Glomerular visceral epithelial cell (primary cell): ENCODE measurements at regions not wholly inside any gene's neighbourhood (a gene's known extent, or its start where the extent isn't known, plus 50 kb on each side); places are given as distances from the start of the nearest gene placed in this dataset.
"Not testable (repeated sequence)": the region's sequence is repeated elsewhere in the genome, so short reads cannot be mapped to it uniquely, and the experiment has no call there.

Experiments used
- DNase-seq: peaks from one replicate; pipeline ENCODE4 v3.0.0-alpha.2; 2016; ENCODE audit errors: extremely low spot score

DNA sequence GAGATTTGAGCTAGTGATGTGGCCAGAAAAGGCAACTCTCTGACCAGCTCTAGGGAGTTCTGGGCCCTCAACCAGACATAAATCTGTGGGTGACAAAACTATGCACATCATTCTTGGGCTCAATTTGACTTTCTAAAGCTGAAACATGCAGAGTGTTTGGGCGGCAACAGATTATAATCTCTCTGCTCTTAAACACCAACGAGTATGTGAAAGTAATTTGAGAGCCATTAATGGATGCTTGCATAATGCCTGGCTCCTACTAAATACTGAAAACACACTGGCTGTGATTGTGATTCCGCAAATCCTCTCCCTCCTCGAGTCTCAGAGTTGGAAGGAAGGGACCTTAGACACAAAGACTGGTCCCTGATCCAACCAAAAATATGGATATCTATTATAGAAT, 186.7 kb downstream of the UACA start:
- DNase-seq = no peak

DNA sequence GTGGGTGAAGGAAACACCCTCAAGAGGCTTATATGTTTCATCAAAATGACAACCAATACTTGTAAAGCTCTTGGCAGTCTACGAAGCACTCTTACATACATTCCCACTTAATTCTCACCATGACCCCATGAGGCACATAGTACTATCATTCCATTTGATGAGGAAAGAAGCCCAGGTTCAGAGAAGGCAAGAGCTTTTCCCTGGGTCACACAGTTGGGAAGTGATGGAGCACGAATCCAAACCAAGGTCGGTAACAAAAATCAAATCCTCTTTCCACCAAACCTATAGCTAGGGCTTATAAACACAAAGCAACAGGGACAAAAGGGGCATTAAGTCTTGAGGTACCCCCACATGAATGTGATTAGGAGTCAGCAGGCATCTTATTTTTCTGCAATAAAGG, 187.1 kb downstream of the UACA start:
- DNase-seq = no peak

DNA sequence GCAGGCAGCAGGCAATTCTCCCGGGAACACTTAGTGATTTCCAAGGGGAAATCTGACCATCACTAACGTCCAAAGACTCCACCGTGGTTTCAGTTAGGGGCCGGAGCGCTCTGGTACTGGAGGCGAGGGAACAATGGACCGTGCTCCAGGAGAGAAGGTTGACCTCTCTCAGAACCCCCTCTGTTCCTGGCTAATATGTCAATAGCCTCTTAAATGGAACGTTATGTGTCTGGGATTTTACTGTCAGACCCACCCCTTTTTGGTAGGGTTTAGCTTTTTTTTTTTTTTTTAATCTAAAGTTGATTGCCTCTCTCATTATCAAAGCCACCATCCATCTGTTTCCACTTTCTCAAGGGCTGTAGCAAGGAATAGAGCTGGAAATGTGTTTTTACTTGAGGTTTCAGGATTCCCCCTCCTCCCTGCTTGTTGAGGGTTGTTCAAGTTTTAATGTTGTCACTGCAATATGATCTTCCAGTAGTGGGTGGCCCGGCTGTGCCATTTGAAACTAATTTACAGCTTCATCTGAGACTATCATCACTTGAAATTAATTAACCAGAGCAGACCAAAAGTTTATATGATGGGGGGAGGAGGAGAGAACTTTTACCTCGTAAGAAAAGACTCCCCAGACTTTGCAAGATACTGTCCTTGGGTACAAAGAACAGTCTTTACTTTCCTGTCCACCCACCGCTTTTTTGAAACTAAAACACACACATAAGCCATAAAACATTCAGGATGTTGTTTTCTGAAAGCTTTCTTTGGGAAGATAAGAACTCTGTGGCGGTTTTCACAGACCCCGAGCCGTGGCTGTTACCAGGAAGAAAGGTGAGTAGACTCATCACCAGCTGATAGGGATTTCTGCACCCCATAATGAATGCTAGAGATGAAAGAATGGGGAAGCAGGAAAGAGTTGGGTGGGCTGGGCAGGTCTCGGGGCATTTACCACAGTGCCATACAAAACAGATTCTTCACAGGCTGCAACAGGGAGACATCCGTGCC, 187.8 kb downstream of the UACA start:
- no peak for DNase-seq

DNA sequence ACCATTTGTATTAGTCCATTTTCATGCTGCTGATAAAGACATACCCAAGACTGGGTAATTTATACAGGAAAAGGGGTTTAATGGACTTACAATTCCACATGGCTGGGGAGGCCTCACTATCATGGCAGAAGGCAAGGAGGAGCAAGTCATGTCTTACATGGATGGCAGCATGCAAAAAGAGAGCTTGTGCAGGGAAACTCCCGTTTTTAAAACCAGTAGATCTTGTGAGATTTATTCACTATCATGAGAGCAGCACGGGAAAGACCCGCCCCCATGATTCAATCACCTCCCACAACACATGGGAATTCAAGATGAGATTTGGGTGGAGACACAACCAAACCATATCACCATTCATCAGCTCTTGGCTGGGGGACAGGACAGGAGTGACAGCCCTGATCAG, 189.0 kb downstream of the UACA start:
- not testable (repeated sequence) for DNase-seq

GRCh38 chr15:70573121-70573850, 190.1 kb downstream of the UACA start:
- no peak for DNase-seq

- DNase-seq = no peak
Measured at GRCh38 chr15:70569714-70570231, 193.6 kb downstream of the UACA start.

DNA sequence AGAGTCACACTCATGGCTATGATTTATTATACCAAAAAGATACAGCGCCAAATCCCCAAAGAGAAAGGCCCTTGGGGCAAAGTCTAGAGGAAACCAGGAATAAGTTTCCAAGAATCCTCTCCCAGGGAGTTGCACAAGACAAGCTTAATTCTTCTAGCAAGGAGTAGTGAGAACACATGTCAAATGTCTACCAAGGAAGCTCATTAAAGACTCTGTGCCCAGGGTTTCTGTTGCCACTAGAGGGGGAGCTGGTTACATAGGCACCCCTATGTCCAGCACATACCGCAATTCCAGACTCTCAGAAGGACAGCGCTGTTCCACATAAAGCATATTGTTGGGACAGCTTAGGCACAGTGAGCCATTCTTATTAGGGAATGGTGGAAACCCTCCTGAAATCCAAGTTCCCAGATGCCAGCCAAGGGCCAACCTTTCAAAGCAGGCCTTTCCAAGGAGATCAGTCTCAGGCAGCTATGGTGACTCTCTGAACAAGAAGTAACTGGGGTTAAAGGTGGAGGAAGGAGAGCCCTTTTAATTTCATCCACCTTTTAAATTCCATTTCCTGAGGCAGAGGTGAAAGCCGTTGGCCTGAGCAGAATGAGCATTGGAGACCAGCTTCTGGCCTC, 194.2 kb downstream of the UACA start:
- peak; percentile 60 for DNase-seq

DNA sequence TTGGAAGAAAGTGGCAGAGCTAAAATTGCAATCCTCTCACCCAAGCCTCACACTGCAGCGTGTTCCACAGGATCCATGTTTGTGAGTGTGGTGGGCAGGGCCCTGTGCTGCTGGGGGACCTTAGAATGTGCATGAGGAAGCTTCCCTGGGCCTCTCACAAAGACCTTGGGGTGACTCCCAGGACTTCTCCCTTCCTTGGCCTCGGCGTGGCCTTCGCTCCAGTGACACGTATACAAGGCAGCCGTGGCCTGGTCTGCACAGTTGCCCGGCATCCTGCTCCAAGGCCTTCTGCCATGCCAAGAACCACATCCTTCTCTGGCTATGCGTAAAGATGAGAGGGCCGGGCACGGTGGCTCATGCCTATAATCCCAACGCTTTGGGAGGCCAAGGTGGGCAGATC, 196.4 kb downstream of the UACA start:
- DNase-seq = no peak

GRCh38 chr15:70566047-70566835, 197.1 kb downstream of the UACA start:
- no peak for DNase-seq

DNA sequence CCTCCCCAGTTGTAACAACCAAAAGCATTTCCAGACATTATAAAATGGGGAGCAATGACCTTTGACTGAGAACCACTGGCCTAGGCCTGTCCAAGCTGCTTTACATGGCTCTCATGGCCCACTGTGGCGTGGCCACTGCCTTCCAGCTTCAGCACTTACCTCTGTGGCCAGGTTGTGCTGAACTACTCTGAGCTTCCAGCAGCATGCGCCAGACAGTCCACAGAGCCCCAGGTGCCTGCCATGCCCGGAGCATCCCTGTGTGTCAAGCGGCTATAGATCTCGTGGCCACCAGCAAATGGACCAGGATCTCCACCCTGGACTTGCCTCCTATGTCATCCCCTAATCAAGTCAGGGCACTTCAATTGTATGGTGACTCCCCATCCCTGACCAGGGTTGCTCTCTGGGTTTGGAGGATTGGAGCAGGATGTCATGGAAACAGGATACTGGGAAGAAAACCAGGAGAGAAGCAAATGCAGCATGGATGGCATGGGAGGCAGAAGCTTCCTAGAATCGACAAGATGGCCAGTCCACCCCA, 199.7 kb downstream of the UACA start:
- DNase-seq = no peak

GRCh38 chr15:70562906-70563305, 200.5 kb downstream of the UACA start:
- no peak for DNase-seq

DNA sequence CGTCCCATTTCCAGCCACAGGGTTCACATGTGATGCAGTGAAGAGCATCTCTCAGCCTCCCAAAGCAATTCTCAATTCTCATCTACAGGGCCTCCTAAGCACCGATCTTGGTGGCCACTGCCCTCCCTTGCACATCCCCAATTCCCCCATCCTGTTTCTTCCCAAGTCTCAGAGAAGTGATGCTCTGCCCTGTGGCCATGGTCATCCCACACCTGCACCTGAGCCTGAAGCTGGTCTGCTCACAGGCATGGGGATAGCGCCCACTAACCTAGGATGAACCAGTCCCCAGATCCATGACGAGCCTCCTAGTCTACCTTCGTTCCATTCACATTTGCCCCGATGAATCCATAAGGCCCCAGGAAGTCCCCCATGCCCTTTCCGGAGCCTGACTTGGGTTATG, 201.5 kb downstream of the UACA start:
- DNase-seq = no peak

DNA sequence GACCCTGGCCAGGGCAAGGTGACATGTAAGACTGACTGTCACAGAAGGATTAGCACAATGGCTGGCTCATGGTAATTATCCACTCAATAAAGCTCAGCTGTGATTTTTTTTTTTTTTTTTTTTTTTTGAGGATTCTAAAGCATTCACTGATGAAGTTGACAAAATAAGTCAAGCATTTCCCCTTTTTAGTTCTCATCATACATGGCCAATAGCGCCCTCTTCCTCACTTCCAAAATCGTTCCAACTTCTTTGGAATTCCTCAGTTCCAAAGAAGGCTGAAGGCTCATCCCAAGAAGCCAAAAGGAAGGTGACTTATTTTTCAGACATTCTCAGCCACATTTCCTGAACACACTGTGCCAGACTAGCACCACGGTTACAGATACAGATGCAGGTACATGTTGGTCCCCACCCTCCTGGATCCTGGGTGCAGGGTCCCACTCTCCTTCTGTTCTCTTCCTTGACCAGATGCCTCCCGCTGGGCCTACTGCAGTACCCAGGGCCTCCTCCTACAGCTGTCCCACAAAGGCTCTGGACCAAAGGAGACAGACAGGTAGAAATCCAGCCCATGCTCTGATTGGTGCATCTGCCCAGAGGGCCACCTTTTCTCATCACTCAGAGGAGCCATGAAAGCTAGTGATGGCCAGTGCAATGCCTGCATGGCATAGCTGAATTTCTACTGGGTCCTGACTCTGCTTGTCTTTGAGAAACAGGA, 202.6 kb downstream of the UACA start:
- DNase-seq = no peak

DNA sequence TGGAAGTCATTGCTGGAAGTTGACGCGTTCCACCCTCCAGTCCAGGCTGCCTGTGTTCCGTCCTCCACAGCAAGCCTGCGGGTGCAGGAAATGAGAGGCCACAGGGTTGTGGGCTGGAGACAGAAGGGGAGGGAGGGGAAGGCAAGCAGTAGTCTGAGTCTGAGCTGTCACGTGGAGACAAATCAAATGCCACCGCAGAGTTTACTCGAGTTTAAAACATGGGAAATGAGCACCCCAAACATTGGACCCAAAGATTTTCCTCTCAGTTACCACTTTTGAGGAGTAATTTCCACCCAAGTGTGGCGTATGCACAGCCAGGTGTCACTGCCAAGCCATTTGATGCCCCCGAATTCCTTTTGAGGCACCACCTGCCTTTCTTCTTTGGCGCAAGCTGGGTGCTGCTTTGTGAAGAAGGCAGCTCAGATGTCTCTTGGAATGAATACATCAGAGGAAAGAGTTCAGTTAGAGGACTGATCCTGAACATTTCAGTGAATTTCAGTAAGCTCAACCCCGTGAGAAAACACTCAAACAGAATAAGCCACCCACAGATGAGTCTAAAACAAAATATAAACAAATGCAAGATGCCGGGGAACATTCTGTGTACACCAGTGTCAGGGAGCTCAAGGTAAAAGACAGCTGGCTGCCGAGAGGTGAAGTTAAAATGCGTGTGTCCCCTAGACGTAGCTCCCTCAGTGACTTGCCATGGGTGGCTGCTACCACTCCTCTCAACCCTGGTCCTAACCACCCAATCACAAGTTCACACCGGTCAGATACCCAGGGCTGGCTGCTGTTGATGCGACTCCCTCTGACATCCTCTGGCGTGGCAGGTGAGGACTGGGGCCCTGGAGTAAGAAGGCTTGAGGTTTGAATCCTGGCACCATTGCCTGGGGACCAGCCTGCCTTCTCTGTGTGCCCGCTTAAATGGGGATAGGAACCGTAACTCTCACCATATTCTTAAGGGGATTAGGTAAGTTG, 203.8 kb downstream of the UACA start:
- peak; percentile 42 for DNase-seq

DNA sequence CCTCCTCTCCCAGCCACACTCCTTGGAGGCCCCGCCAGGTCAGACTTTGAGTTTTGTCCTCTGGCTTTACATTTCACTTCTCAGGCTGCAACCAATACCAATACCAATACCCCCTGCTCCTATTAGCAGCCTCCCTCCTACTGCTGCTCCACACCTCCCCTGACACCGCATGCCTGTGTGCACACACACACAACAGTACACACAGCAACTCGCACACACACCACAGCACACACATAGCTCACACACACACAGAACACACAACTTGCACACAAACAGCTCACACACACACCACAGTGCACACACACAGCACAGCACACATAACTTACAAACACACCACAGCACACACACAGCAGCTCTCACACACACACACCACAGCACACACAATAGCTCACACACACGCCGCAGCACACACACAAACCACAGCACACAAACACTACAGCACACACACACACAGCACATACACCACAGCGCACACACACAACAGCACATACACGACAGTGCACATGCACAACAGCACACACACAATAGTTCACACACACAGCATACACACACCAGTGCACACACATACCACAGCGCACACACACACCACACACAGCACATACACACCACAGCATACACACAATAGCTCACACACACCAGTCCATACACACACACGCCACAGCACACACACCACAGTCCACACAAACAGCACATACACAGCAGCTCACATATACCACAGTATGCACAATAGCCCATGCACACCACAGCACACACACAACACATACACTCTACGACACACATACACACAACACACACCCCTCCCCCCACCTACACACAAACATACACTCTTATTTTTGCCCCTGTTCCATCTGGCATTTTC, 204.7 kb downstream of the UACA start:
- no peak for DNase-seq

GRCh38 chr15:70557521-70558258, 205.7 kb downstream of the UACA start:
- no peak for DNase-seq

DNA sequence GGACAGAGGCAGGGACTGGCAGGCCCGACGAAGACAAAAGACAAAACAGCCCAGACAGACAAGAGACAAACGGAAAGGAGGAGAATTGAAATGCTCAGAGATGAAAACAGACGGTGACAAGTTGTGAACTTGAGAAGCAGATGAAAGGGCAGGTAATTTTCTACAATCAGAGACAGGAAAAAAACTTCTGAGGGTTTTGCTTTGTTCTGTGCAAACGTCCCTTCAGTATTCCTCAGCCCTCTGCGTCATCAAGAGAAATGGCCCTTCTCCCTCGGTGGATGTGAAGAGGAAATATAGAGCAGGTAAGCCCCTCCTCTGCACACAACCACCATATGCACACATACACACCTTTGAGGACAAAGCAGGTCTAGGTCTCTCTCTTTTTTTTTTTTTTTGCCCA, 206.6 kb downstream of the UACA start:
- no peak for DNase-seq
